HS-27A (cell line): ENCODE measurements at regions not wholly inside any gene's neighbourhood (a gene's known extent, or its start where the extent isn't known, plus 50 kb on each side); places are given as distances from the start of the nearest gene placed in this dataset.
"Not testable (repeated sequence)": the region's sequence is repeated elsewhere in the genome, so short reads cannot be mapped to it uniquely, and the experiment has no call there.

Source experiments
- DNase-seq: peaks from one replicate; pipeline ENCODE4 v3.0.0-alpha.2; 2012; ENCODE audit warnings: low read depth, missing footprints

- DNase-seq: no peak
Observed at GRCh38 chr6:74408844-74409243, 712.8 kb downstream of the CD109 start.

GRCh38 chr6:74404366-74404765, 708.4 kb downstream of the CD109 start:
- no peak for DNase-seq

- no peak for DNase-seq
Observed at GRCh38 chr6:74402781-74403180, 706.8 kb downstream of the CD109 start.

- DNase-seq: not testable (repeated sequence)
Observed at GRCh38 chr6:74378437-74378836, 682.4 kb downstream of the CD109 start.

- DNase-seq: peak; percentile 19
Observed at GRCh38 chr6:74369556-74369993, 673.6 kb downstream of the CD109 start.

- DNase-seq: no peak
Observed at GRCh38 chr6:74368746-74369145, 672.7 kb downstream of the CD109 start.

- DNase-seq: no peak
Observed at GRCh38 chr6:74366634-74367033, 670.6 kb downstream of the CD109 start.

- no peak for DNase-seq
Observed at GRCh38 chr6:74362391-74362790, 666.4 kb downstream of the CD109 start.

- no peak for DNase-seq
Observed at GRCh38 chr6:74357321-74357720, 661.3 kb downstream of the CD109 start.

GRCh38 chr6:74356391-74356790, 660.4 kb downstream of the CD109 start:
- DNase-seq: no peak

GRCh38 chr6:74346936-74347535, 651.0 kb downstream of the CD109 start:
- DNase-seq: no peak

- no peak for DNase-seq
Observed at GRCh38 chr6:74343804-74344203, 647.8 kb downstream of the CD109 start.

- DNase-seq: not testable (repeated sequence)
Observed at GRCh38 chr6:74343321-74343720, 647.3 kb downstream of the CD109 start.

GRCh38 chr6:74334722-74335121, 638.7 kb downstream of the CD109 start:
- DNase-seq: no peak

- DNase-seq: no peak
Observed at GRCh38 chr6:74333406-74333805, 637.4 kb downstream of the CD109 start.

- DNase-seq: no peak
Observed at GRCh38 chr6:74320715-74321114, 624.7 kb downstream of the CD109 start.

GRCh38 chr6:74320074-74320473, 624.1 kb downstream of the CD109 start:
- no peak for DNase-seq

GRCh38 chr6:74319292-74319691, 623.3 kb downstream of the CD109 start:
- no peak for DNase-seq

GRCh38 chr6:74318738-74319137, 622.7 kb downstream of the CD109 start:
- no peak for DNase-seq

GRCh38 chr6:74312081-74312480, 616.1 kb downstream of the CD109 start:
- no peak for DNase-seq

- no peak for DNase-seq
Observed at GRCh38 chr6:74311431-74311830, 615.4 kb downstream of the CD109 start.

GRCh38 chr6:74289884-74290283, 593.9 kb downstream of the CD109 start:
- no peak for DNase-seq

- no peak for DNase-seq
Observed at GRCh38 chr6:74287932-74288331, 591.9 kb downstream of the CD109 start.

GRCh38 chr6:74287441-74287840, 591.4 kb downstream of the CD109 start:
- no peak for DNase-seq

- no peak for DNase-seq
Observed at GRCh38 chr6:74284284-74284683, 588.3 kb downstream of the CD109 start.
